Caco-2 (cell line): ENCODE measurements at regions not wholly inside any gene's neighbourhood (a gene's known extent, or its start where the extent isn't known, plus 50 kb on each side); places are given as distances from the start of the nearest gene placed in this dataset.
A peak's percentile ranks its signal among the peaks of the same experiment; 100 is the strongest.

Experiments
- BruUV-seq: library from RNA; stranded (reverse); fragments of 400-500 nt; replicated peaks from 2 replicates; lab custom pipeline; 2021; lab: Mats Ljungman, UMichigan
- CTCF ChIA-PET: fragments of 300-600 bp; sonication (Branson Sonifier 250); formaldehyde crosslinking; loops from one replicate; lab custom pipeline; 2022; ENCODE audit warnings: antibody characterized with exemption; lab: Charles Lee
- POLR2A ChIA-PET: fragments of 300-600 bp; sonication (Branson Sonifier 250); formaldehyde crosslinking; loops from one replicate; lab custom pipeline; 2022; ENCODE audit warnings: antibody characterized with exemption; lab: Charles Lee
- DNase-seq, 2 experiments: peaks; one replicate each; pipeline versions ENCODE4 v3.0.0 to v3.0.0-alpha.2; 2020 to 2022
- H3K27me3 ChIP-seq: replicated peaks from 2 replicates; pipeline ENCODE4 v1.6.0; 2011; ENCODE audit warnings: low read length; ENCODE audit not compliant: control insufficient read depth, insufficient read depth
- H3K36me3 ChIP-seq: 2 replicates; pipeline ENCODE4 v1.5.1; 2011; ENCODE audit warnings: low read length; ENCODE audit not compliant: control insufficient read depth, insufficient read depth
- H3K4me1 ChIP-seq: fragments of 250-450 bp; sonication (Bioruptor Pico); 2 replicates; pipeline ENCODE4 v1.5.1; 2020; ENCODE audit warnings: mild to moderate bottlenecking
- H3K4me3 ChIP-seq: 2 replicates; pipeline ENCODE4 v1.5.1; 2011; ENCODE audit warnings: low read depth, mild to moderate bottlenecking, control low read depth, low read length
- H3K9me3 ChIP-seq: fragments of 250-450 bp; sonication (Bioruptor Pico); 2 replicates; pipeline ENCODE4 v1.5.1; 2020; ENCODE audit warnings: mild to moderate bottlenecking, moderate library complexity
- H3K27ac Mint-ChIP-seq: one replicate; pipeline ENCODE4 v1.8.0; 2022; ENCODE audit warnings: mixed read lengths; ENCODE audit not compliant: unreplicated experiment
- H3K27me3 Mint-ChIP-seq: one replicate; pipeline ENCODE4 v1.8.0; 2022; ENCODE audit warnings: mixed read lengths; ENCODE audit not compliant: insufficient read depth, unreplicated experiment
- H3K36me3 Mint-ChIP-seq: one replicate; pipeline ENCODE4 v1.8.0; 2022; ENCODE audit warnings: mild to moderate bottlenecking, mixed read lengths; ENCODE audit not compliant: insufficient read depth, unreplicated experiment
- H3K4me1 Mint-ChIP-seq: one replicate; pipeline ENCODE4 v1.8.0; 2022; ENCODE audit warnings: low read depth, mixed read lengths; ENCODE audit not compliant: unreplicated experiment
- H3K4me3 Mint-ChIP-seq: one replicate; pipeline ENCODE4 v1.8.0; 2022; ENCODE audit warnings: mild to moderate bottlenecking, moderate library complexity, mixed read lengths; ENCODE audit not compliant: unreplicated experiment
- H3K9me3 Mint-ChIP-seq: one replicate; pipeline ENCODE4 v1.8.0; 2022; ENCODE audit warnings: mixed read lengths; ENCODE audit not compliant: unreplicated experiment
- CTCF ChIP-seq, 2 experiments: fragments of 200-600 bp in 1 of 2; IDR thresholded peaks; 1 replicate in 1 of 2; 2 replicates in 1 of 2; pipeline versions ENCODE4 v1.5.1 to v1.8.0; 2011 to 2022; ENCODE audit warnings: antibody characterized with exemption in 1 of 2, control low read depth in 1 of 2, inconsistent platforms in 1 of 2, low read depth in 1 of 2, low read length in 1 of 2, mild to moderate bottlenecking in 1 of 2, moderate library complexity in 1 of 2; ENCODE audit not compliant: insufficient read depth in 1 of 2, severe bottlenecking in 1 of 2, unreplicated experiment in 1 of 2
- intact Hi-C: fragments of 100-400 bp; cut with micrococcal nuclease; formaldehyde crosslinking; loops from one replicate; pipeline ENCODE4 v1.10.0; 2022; ENCODE audit not compliant: unreplicated experiment

DNA sequence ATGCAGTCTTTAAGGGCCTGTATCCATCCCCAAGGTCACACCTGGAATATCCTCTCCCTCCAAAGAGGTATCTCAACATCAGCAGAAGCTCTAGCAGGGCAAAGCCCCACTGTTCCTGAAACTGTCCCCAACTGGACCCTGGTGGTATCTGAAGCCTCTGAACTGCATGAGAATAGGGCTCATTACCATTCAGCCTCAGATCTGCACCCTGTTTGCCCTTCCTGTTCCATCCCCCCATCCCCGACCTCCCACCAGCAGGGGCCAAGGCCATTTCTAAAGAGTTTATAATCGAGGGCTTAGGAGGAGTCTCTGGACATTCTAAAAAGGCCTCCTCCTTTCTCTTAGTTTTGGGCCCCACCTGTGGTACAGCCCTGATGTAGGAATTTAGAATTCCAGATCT lies 74.0 kb upstream of the THY1 start:
- no TSS peak for BruUV-seq
- no peak overlapping the region for H3K4me3 Mint-ChIP-seq
- H3K4me1 Mint-ChIP-seq = no peaks in the 10 kb centered on the region
- DNase-seq = no peak
- Histone ChIP-seq H3K9me3 (no peaks in the 10 kb centered on the region), H3K4me1 (no peaks in the 10 kb centered on the region), H3K36me3 (no peaks in the 10 kb centered on the region), H3K4me3 (no peak overlapping the region), H3K27me3 (no peaks in the 10 kb centered on the region)
- ChIA-PET POLR2A (no interaction called here), CTCF (no interaction called here)
- H3K36me3 Mint-ChIP-seq = no peaks in the 10 kb centered on the region
- no peak overlapping the region for H3K27ac Mint-ChIP-seq
- H3K27me3 Mint-ChIP-seq = peaks cover 38% of the 10 kb centered on the region
- TF ChIP-seq CTCF (IDR thresholded peaks at IDR 0.05; ENCODE audit: insufficient read depth in 1 of 2, low read depth in 1 of 2, low read length in 1 of 2, severe bottlenecking in 1 of 2, unreplicated experiment in 1 of 2) = no peak
- intact Hi-C loops = no loop called here
- H3K9me3 Mint-ChIP-seq = no peaks in the 10 kb centered on the region

DNA sequence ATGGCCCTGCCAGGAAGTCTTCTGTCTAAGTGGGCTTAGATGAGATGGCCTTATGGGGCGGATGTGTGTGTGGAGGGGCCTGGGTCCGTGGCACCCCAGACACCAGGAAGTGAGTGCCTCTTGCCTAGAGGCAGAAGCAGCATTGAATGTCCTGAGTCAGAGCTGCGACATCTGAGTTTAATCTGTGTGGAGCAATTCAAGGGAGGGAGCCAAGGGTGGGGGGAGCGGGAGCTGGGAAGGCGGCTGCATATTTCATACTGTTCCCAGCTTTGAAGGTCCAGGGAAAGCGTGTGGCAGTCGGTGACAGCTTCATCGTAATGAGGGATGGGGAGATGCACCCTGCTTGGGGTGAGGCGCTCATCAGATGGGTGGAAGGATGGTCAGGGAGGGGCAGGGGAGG lies 73.5 kb upstream of the THY1 start:
- no peaks in the 10 kb centered on the region for H3K9me3 Mint-ChIP-seq
- H3K4me1 ChIP-seq = no peaks in the 10 kb centered on the region
- peaks cover 36% of the 10 kb centered on the region for H3K27me3 Mint-ChIP-seq
- ChIA-PET POLR2A (no interaction called here), CTCF (interaction anchor here (1.1 kb wide), 1 partner anchor 23 kb away, joined by 7 read pairs; no protein-coding TSS in a partner anchor)
- H3K27ac Mint-ChIP-seq = no peak overlapping the region
- BruUV-seq = no TSS peak
- H3K4me1 Mint-ChIP-seq = no peaks in the 10 kb centered on the region
- TF ChIP-seq CTCF (IDR thresholded peaks at IDR 0.05; ENCODE audit: insufficient read depth in 1 of 2, low read depth in 1 of 2, low read length in 1 of 2, severe bottlenecking in 1 of 2, unreplicated experiment in 1 of 2) = no peak
- intact Hi-C loops = no loop called here
- no peaks in the 10 kb centered on the region for H3K36me3 ChIP-seq
- no peaks in the 10 kb centered on the region for H3K27me3 ChIP-seq
- peaks cover under 1% of the 10 kb centered on the region for H3K36me3 Mint-ChIP-seq
- H3K9me3 ChIP-seq = no peaks in the 10 kb centered on the region
- H3K4me3 Mint-ChIP-seq = no peak overlapping the region
- DNase-seq = no peak
- H3K4me3 ChIP-seq = no peak overlapping the region

- Mint-ChIP-seq H3K4me3 (no peak overlapping the region), H3K4me1 (no peaks in the 10 kb centered on the region), H3K27me3 (peaks cover 31% of the 10 kb centered on the region), H3K9me3 (no peaks in the 10 kb centered on the region), H3K36me3 (peaks cover 5% of the 10 kb centered on the region), H3K27ac (no peak overlapping the region)
- H3K36me3 ChIP-seq = no peaks in the 10 kb centered on the region
- no peaks in the 10 kb centered on the region for H3K9me3 ChIP-seq
- CTCF ChIA-PET = interaction anchor here (1.0 to 1.3 kb wide), 2 partner anchors 19 to 40 kb away, joined by 6 read pairs; no protein-coding TSS in a partner anchor
- intact Hi-C loops = loop anchor here (1.0 kb wide), 1 partner anchor 25 kb away; no protein-coding TSS in a partner anchor
- no peaks in the 10 kb centered on the region for H3K4me1 ChIP-seq
- POLR2A ChIA-PET = no interaction called here
- no TSS peak for BruUV-seq
- no peak overlapping the region for H3K4me3 ChIP-seq
- 0 out of 2 replicates have a peak, but pooled peaks cover 1% of the 10 kb centered on the region for H3K27me3 ChIP-seq
- DNase-seq = peak; percentile 82 to 87
- TF ChIP-seq CTCF (IDR thresholded peaks at IDR 0.05; ENCODE audit: insufficient read depth in 1 of 2, low read depth in 1 of 2, low read length in 1 of 2, severe bottlenecking in 1 of 2, unreplicated experiment in 1 of 2) = no peak
Observed at GRCh38 chr11:119493712-119494111, 70.7 kb upstream of the THY1 start.
